ENCODE measurements at regions not wholly inside any gene's neighbourhood (a gene's known extent, or its start where the extent isn't known, plus 50 kb on each side); places are given as distances from the start of the nearest gene placed in this dataset.

DNA sequence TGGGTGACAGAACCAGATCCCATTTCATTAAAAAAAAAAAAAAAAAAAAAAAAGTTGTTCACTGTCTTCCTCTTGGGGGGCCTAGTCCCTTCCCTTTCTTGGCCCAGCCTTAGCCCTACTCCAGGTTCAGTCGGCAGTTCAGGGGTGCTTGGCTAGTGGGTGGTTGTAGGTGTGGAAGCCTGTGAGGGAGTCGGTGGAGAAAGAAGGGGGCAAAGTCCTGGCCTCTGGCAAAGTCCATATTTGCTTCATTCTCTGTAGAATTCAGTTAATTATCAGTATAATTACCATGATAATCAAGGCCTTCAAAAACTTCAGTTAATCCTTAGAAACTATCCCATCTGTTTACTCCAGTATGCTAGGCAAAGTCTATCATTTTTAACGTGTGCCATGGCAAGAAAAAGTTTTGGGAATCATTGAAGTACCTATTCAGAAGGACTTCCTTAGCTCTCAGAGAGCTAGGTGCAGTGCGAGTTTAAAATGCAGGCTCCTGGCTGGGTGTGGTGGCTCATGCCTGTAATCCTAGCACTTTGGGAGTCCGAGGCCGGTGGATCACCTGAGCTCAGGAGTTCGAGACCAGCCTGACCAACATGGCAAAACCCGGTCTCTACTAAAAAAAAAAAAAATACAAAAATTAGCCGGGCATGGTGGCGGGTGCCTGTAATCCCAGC is 205.7 kb upstream of the ARG1 start:
- in situ Hi-C loops (cut with HindIII; ENCODE audit: low sequenced_read_pairs) = no loop called here
- DNase-seq (ENCODE audit: low read depth, low spot score) = no peak
- TF ChIP-seq, protein P1, sequence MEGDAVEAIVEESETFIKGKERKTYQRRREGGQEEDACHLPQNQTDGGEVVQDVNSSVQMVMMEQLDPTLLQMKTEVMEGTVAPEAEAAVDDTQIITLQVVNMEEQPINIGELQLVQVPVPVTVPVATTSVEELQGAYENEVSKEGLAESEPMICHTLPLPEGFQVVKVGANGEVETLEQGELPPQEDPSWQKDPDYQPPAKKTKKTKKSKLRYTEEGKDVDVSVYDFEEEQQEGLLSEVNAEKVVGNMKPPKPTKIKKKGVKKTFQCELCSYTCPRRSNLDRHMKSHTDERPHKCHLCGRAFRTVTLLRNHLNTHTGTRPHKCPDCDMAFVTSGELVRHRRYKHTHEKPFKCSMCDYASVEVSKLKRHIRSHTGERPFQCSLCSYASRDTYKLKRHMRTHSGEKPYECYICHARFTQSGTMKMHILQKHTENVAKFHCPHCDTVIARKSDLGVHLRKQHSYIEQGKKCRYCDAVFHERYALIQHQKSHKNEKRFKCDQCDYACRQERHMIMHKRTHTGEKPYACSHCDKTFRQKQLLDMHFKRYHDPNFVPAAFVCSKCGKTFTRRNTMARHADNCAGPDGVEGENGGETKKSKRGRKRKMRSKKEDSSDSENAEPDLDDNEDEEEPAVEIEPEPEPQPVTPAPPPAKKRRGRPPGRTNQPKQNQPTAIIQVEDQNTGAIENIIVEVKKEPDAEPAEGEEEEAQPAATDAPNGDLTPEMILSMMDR (IDR thresholded peaks at IDR 0.05; ENCODE audit: low read depth, low read length) = no peak
- H3K4me3 ChIP-seq (ENCODE audit: low read depth, low read length) = no peak overlapping the region

DNA sequence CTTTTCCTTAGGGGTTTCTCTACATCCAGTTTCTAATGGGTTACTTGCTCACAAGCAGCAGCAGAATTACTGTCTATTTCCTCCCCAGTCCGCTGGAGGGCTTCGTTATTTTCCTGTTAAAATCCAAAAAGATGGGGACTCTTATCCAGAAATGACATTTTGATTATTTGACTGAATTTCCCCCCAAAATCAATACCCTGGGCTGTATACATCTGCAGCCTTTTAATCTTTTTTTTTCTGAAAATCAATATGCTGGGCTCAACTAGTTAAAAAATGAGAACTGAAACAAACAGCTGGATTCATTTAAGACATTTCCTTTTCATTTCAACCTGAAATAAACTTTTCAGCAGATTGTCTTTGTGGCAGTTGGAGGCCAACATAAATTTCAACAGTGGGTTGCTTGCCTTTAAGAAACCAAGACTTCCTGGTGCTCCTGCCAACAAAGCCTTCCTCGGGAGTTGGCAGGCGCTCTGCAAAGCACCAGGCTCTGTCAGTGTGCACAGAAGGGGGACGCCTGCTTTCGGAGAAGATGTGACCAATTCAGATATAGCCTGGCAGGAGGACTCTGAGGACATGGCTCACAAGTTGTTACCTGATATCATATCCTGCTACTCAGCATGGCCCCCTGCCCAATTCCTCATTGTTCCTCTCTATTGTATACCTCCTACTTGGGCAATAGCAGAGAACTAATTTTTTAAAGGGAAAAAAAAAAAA is 204.7 kb upstream of the ARG1 start:
- in situ Hi-C loops (cut with HindIII; ENCODE audit: low sequenced_read_pairs) = no loop called here
- H3K4me3 ChIP-seq (ENCODE audit: low read depth, low read length) = no peak overlapping the region
- peak; percentile 49 for DNase-seq (ENCODE audit: low read depth, low spot score)
- TF ChIP-seq, protein P1 (IDR thresholded peaks at IDR 0.05; ENCODE audit: low read depth, low read length) = no peak

DNA sequence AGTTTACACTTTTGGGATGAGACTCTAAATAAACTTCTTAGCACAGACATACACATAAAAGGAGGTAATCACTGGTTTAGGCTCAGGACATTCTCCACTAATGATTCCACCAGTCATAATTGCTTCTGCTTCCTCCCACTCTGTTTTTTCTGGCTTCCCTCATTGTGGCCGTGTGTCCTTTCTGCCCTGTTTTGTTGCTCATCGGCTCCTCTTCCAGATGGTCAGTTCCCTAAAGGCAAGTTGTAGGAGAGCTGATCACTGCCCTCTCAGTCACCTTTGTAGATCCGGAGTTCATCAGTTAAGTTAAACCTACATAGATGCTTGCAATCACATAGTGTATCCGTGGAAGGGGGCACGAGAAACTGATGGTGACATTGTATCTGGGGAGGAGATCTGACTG is 200.5 kb upstream of the ARG1 start:
- in situ Hi-C loops (cut with HindIII; ENCODE audit: low sequenced_read_pairs) = no loop called here
- TF ChIP-seq, protein P1 (IDR thresholded peaks at IDR 0.05; ENCODE audit: low read depth, low read length) = no peak
- no peak overlapping the region for H3K4me3 ChIP-seq (ENCODE audit: low read depth, low read length)
- peak; percentile 36 for DNase-seq (ENCODE audit: low read depth, low spot score)

DNA sequence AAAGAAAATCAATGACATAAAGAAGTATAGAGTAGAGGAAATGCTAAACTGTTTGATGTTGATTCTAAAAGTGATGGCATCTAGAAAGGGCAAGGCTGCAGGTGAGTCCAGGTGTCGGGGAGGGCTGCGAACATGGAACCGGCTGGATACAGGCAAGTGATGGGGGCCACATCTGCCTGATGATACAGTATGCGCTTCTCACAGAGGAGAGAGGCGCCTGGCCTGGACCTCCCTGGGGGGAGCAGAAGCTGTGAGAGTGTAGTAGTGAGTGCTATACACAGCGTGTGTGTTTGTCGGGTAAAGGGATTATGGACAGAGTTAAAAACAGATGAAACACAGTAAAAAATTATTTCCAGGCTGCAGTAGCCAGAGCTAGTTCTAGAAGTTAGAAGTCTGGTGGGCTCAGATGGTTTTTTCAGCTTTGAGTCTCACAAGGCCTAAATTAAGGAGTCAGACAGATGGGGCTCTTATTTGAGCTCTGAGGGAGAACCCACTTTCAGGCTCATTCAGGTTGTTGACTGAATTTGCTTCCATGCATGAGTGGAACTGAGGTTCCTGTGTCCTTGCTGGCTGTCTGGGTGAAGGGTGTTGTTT is 195.8 kb upstream of the ARG1 start:
- in situ Hi-C loops (cut with HindIII; ENCODE audit: low sequenced_read_pairs) = no loop called here

DNA sequence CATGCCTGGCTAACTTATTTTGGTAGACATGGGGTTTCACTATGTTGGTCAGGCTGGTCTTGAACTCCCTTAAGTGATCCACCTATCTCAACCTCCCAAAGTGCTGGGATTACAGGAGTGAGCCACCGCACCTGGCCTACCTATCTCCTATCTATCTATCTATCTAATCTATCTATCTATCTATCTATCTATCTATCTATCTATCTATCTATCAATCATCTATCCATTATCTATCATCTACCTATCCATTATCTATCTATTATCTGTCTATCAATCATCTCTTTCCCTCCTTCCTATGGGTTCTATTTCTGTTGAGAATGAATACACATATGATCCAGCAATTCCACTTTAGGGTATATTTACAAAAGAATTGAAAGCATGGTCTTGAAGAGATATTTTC is 194.2 kb upstream of the ARG1 start:
- DNase-seq (ENCODE audit: low read depth, low spot score) = no peak
- in situ Hi-C loops (cut with HindIII; ENCODE audit: low sequenced_read_pairs) = no loop called here
- TF ChIP-seq, protein P1 (IDR thresholded peaks at IDR 0.05; ENCODE audit: low read depth, low read length) = no peak
- H3K4me3 ChIP-seq (ENCODE audit: low read depth, low read length) = no peak overlapping the region

More for the DNA sequence above, 195.8 kb upstream of the ARG1 start:
- TF ChIP-seq, protein P1 (IDR thresholded peaks at IDR 0.05; ENCODE audit: low read depth, low read length) = no peak
- DNase-seq (ENCODE audit: low read depth, low spot score) = no peak
- no peak overlapping the region for H3K4me3 ChIP-seq (ENCODE audit: low read depth, low read length)

DNA sequence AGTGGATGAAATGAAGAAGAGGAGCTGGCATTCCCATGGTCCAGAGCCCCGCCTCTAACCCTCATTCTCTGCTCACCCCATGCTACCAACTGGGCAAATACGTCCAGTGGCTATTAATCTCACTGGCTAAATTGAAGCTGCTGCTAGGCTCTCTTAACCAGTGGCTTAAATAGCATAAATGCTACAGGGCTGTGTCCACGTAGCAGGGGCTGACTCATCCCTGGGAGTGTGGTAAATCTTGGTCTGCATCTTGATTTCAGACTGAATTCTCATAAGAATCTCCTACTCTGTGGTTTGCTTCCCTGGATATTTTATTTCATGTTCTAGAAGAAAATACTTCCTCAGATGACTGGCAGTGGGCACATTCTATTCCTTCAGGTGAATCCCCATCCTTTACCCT is 193.1 kb upstream of the ARG1 start:
- TF ChIP-seq, protein P1 (IDR thresholded peaks at IDR 0.05; ENCODE audit: low read depth, low read length) = no peak
- DNase-seq (ENCODE audit: low read depth, low spot score) = peak; percentile 87
- in situ Hi-C loops (cut with HindIII; ENCODE audit: low sequenced_read_pairs) = no loop called here
- H3K4me3 ChIP-seq (ENCODE audit: low read depth, low read length) = no peak overlapping the region
